22Rv1 (cell line): ENCODE measurements at regions not wholly inside any gene's neighbourhood (a gene's known extent, or its start where the extent isn't known, plus 50 kb on each side); places are given as distances from the start of the nearest gene placed in this dataset.
"Not testable (repeated sequence)": the region's sequence is repeated elsewhere in the genome, so short reads cannot be mapped to it uniquely, and the experiment has no call there.

ENCODE experiments used
- H3K27ac ChIP-seq: fragments of 450-650 bp; 2 replicates; pipeline ENCODE4 v1.5.1; 2017
- ZFX ChIP-seq: fragments of 450-650 bp; IDR thresholded peaks from 2 replicates; pipeline ENCODE4 v1.6.1; 2017; ENCODE audit warnings: antibody characterized with exemption, borderline replicate concordance
- TF ChIP-seq, protein P1 (sequence below): fragments of 450-650 bp; IDR thresholded peaks from 2 replicates; pipeline ENCODE4 v1.5.1; 2017; ENCODE audit warnings: mild to moderate bottlenecking

DNA sequence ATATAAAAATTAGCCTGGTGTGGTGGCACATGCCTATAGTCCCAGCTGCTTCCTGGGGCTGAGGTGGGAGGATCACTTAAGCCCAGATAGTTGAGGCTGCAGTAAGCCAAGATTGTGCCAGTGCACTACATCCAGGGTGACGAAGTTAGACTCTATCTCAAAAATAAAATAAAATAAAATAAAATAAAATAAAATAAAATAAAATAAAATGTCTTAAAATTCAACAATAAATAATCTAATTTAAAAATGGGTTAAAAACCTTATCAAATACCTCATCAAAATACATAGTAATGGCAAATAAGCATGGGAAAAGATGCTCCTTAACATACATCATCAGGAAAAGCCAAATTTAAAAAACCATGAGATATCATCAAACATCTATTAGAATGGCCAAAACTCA lies 760.2 kb upstream of the AGA start:
- no peak overlapping the region for H3K27ac ChIP-seq
- TF ChIP-seq, protein P1, sequence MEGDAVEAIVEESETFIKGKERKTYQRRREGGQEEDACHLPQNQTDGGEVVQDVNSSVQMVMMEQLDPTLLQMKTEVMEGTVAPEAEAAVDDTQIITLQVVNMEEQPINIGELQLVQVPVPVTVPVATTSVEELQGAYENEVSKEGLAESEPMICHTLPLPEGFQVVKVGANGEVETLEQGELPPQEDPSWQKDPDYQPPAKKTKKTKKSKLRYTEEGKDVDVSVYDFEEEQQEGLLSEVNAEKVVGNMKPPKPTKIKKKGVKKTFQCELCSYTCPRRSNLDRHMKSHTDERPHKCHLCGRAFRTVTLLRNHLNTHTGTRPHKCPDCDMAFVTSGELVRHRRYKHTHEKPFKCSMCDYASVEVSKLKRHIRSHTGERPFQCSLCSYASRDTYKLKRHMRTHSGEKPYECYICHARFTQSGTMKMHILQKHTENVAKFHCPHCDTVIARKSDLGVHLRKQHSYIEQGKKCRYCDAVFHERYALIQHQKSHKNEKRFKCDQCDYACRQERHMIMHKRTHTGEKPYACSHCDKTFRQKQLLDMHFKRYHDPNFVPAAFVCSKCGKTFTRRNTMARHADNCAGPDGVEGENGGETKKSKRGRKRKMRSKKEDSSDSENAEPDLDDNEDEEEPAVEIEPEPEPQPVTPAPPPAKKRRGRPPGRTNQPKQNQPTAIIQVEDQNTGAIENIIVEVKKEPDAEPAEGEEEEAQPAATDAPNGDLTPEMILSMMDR, result no peak

GRCh38 chr4:178205826-178206225 lies 763.6 kb upstream of the AGA start:
- no peak overlapping the region for H3K27ac ChIP-seq
- TF ChIP-seq ZFX, result no peak
- TF ChIP-seq, protein P1, result no peak

DNA sequence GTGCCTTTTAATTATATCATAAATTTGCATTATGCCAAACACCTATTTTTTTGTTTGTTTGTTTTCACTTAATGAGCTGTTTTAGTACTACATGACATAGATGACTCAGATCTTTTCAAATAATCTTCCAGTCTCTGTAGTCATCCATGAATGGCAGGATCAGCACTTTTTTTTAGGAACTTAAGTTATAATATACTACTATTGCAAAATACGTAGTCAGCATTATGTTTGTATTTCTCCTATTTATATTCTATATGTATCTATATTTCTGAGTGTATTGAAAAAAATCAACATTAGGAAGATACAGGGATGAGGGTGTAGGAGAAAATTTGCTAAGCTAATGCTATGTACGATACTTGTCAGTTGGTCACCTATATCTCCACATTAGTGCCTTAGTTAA lies 773.1 kb upstream of the AGA start:
- no peak overlapping the region for H3K27ac ChIP-seq
- TF ChIP-seq ZFX, result no peak

GRCh38 chr4:178215763-178216162 lies 773.5 kb upstream of the AGA start:
- no peak for TF ChIP-seq ZFX
- TF ChIP-seq, protein P1, result no peak
- no peak overlapping the region for H3K27ac ChIP-seq

GRCh38 chr4:178226421-178226820 lies 784.2 kb upstream of the AGA start:
- H3K27ac ChIP-seq, result not testable (repeated sequence)

GRCh38 chr4:178233906-178234305 lies 791.7 kb upstream of the AGA start:
- no peak overlapping the region for H3K27ac ChIP-seq
- no peak for TF ChIP-seq ZFX
- TF ChIP-seq, protein P1, result no peak

GRCh38 chr4:178240891-178241290 lies 798.7 kb upstream of the AGA start:
- TF ChIP-seq, protein P1, result no peak
- TF ChIP-seq ZFX, result no peak
- H3K27ac ChIP-seq, result no peak overlapping the region

DNA sequence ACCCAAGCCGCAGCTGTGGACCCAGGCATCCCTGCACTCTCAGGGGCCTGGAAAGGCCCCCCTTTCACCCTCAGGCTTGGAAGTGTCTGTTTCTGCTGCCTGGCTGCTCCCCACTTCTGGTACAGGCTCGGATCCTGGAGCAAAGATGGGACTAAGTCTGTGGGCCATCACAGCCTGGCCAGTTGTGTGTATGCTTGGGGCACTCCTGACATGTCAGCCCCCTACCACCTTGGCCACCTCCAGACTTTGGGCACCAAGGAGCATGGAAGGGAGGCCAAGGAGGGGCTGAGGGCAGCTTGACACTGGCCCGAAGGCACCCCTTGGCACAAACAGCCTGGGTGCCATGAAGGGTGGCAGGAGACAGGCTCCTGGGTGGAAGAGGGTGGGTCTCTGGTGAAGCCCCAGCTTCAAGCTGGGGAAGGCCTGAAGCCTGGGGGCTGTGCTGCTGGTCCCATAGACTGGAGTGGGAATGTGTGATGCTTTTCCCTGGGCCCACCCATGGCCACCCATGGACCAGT lies 799.4 kb upstream of the AGA start:
- no peak overlapping the region for H3K27ac ChIP-seq
- TF ChIP-seq, protein P1, result no peak
- no peak for TF ChIP-seq ZFX
